ENCODE measurements at regions not wholly inside any gene's neighbourhood (a gene's known extent, or its start where the extent isn't known, plus 50 kb on each side); places are given as distances from the start of the nearest gene placed in this dataset.

- no peak for TF ChIP-seq CTCF (tag by site-specific recombination; IDR thresholded peaks at IDR 0.05)
- TF ChIP-seq ZBTB20 (tag by site-specific recombination; IDR thresholded peaks at IDR 0.05) = no peak
- TF ChIP-seq PRDM1 (tag by site-specific recombination; IDR thresholded peaks at IDR 0.05) = no peak
These were observed 271.6 kb upstream of the BMP2 start for GRCh38 chr20:6495907-6496306.
